ENCODE measurements at regions not wholly inside any gene's neighbourhood (a gene's known extent, or its start where the extent isn't known, plus 50 kb on each side); places are given as distances from the start of the nearest gene placed in this dataset.

GRCh38 chr9:107914151-107914550 is 424.6 kb upstream of the KLF4 start:
- TF ChIP-seq CTCF (conservative IDR thresholded peaks at IDR 0.05 in 1 of 2, IDR thresholded peaks at IDR 0.05 in 1 of 2; ENCODE audit: extremely low read depth in 1 of 2, insufficient read depth in 1 of 2, low read depth in 1 of 2, low read length in 2 of 2) (no peak), EZH2 (IDR thresholded peaks at IDR 0.05; ENCODE audit: borderline replicate concordance, low read length) (no peak)
